Prostate gland (tissue), 2 donors: ENCODE measurements at regions not wholly inside any gene's neighbourhood (a gene's known extent, or its start where the extent isn't known, plus 50 kb on each side); places are given as distances from the start of the nearest gene placed in this dataset.

Experiments used
- DNase-seq: peaks from one replicate; pipeline ENCODE4 v3.0.0-alpha.2; 2019; ENCODE audit warnings: low spot score
- H3K27ac ChIP-seq, 2 donors: fragments of 200-600 bp; sonication (generic); 2 replicates each; pipeline ENCODE4 v1.5.1; 2017 to 2019
- H3K27me3 ChIP-seq: fragments of 200-600 bp; sonication (generic); replicated peaks from 2 replicates; pipeline ENCODE4 v1.5.1; 2019; ENCODE audit not compliant: insufficient read depth
- H3K36me3 ChIP-seq, 2 donors: fragments of 200-600 bp; sonication (generic); 1 replicate in 1 of 2; 2 replicates in 1 of 2; pipeline versions ENCODE4 v1.5.1 to v1.8.1; 2017 to 2019
- H3K4me1 ChIP-seq: fragments of 200-600 bp; sonication (generic); replicated peaks from 2 replicates; pipeline ENCODE4 v1.5.1; 2019
- H3K4me3 ChIP-seq, 2 donors: fragments of 200-600 bp; sonication (generic); 2 replicates each; pipeline ENCODE4 v1.5.1; 2017 to 2019
- H3K9me3 ChIP-seq: fragments of 200-600 bp; sonication (generic); 2 replicates; pipeline ENCODE4 v1.5.1; 2017
- POLR2A ChIP-seq: fragments of 450-650 bp; IDR thresholded peaks from one replicate; pipeline ENCODE4 v1.6.1; 2016; ENCODE audit warnings: antibody characterized with exemption, mild to moderate bottlenecking
- POLR2AphosphoS5 ChIP-seq: sonication (generic); formaldehyde crosslinking; IDR thresholded peaks from one replicate; pipeline ENCODE4 v1.6.1; 2017; ENCODE audit warnings: antibody characterized with exemption
- WGBS: methylation state at CpG from one replicate; pipeline ENCODE4 v1.1.5; 2018; 5-methylcytosine and 5-hydroxymethylcytosine counted together
- intact Hi-C: fragments of 100-400 bp; cut with DNase I; formaldehyde crosslinking; loops from one replicate; pipeline ENCODE4 v1.14.2; 2022
- TF ChIP-seq, protein P1 (sequence below), 4 experiments: fragments of 200-600 bp in 2 of 4; fragments of 450-650 bp in 2 of 4; sonication (generic) in 2 of 4; IDR thresholded peaks; 1 replicate in 3 of 4; 2 replicates in 1 of 4; pipeline ENCODE4 v1.5.1; 2016 to 2019; ENCODE audit warnings: antibody characterized with exemption in 4 of 4, mild to moderate bottlenecking in 2 of 4, moderate library complexity in 2 of 4

DNA sequence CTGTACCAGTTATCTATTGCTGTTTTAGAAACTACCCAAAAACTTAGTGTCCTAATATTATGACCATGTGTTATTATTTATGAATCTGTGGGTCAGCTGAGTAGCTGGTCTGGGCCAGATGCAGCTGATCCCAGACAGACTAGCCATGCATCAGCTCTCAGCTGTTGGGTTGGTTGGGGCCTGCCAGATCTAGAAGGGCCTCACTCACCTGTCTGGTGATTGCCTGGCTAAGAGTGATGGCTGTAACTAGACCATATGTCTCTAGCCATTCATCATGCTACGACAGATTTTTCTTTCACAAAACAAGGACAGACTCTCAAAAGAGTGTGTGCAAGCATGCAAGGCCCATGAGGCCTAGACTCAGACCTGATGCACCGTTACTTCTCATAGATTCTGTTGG is 403.2 kb downstream of the SAMD5 start:
- Histone ChIP-seq H3K4me3 (no peak overlapping the region), H3K9me3 (no peaks in the 10 kb centered on the region), H3K27ac (no peak overlapping the region), H3K4me1 (no peaks in the 10 kb centered on the region), H3K27me3 (no peaks in the 10 kb centered on the region), H3K36me3 (no peaks in the 10 kb centered on the region)
- DNase-seq, result no peak
- 95% methylated on average over 2 of the region's 2 CpGs for WGBS
- TF ChIP-seq, protein P1, sequence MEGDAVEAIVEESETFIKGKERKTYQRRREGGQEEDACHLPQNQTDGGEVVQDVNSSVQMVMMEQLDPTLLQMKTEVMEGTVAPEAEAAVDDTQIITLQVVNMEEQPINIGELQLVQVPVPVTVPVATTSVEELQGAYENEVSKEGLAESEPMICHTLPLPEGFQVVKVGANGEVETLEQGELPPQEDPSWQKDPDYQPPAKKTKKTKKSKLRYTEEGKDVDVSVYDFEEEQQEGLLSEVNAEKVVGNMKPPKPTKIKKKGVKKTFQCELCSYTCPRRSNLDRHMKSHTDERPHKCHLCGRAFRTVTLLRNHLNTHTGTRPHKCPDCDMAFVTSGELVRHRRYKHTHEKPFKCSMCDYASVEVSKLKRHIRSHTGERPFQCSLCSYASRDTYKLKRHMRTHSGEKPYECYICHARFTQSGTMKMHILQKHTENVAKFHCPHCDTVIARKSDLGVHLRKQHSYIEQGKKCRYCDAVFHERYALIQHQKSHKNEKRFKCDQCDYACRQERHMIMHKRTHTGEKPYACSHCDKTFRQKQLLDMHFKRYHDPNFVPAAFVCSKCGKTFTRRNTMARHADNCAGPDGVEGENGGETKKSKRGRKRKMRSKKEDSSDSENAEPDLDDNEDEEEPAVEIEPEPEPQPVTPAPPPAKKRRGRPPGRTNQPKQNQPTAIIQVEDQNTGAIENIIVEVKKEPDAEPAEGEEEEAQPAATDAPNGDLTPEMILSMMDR (IDR thresholded peaks at IDR 0.05), result no peak
- no peak for TF ChIP-seq POLR2AphosphoS5
- TF ChIP-seq POLR2A, result no peak
- intact Hi-C loops, result no loop called here

DNA sequence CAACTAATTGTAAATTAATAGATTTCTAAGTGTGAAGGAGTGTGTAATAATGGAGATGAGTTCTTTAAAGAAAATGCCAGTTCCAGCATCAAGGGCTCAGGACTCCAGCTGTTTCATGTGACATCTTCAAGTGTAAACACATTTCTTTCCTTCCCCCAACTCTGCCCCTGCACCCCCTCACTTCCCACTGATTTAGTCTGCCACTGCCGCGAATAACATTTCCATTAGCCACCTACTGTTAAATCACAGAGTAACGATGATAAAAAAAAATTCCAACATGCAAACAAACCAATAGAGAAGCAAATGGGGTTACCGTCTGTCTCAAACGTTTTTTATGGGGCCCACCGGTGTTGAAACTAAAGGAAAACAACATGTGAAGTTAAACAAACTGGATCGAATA is 414.3 kb downstream of the SAMD5 start:
- no peak overlapping the region for H3K27ac ChIP-seq
- intact Hi-C loops, result no loop called here
- H3K4me1 ChIP-seq, result no peaks in the 10 kb centered on the region
- H3K36me3 ChIP-seq, result no peaks in the 10 kb centered on the region
- WGBS, result 12% methylated on average over 7 of the region's 7 CpGs
- DNase-seq, result no peak
- no peak overlapping the region for H3K4me3 ChIP-seq
- H3K9me3 ChIP-seq, result no peaks in the 10 kb centered on the region
- H3K27me3 ChIP-seq, result no peaks in the 10 kb centered on the region
- TF ChIP-seq, protein P1 (IDR thresholded peaks at IDR 0.05), result no peak
- TF ChIP-seq POLR2AphosphoS5 (no peak), POLR2A (no peak)

DNA sequence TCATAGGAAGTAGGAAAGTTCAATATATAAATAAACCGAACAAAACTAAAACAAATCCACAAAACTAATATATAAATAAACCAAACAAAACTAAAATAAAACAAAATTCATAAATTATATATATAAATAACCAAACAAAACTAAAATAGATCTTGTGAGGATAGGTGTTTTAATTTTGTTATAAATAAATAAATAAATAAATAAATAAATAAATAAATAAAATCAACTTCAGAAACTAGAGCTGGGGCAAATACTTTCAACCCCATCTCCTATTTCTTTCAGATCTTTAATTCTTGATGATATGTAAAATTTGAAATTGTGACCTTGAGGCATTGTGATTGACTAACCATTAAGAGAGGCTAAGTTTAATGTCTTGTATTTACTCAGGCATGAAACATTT is 416.1 kb downstream of the SAMD5 start:
- H3K36me3 ChIP-seq, result no peaks in the 10 kb centered on the region
- H3K9me3 ChIP-seq, result no peaks in the 10 kb centered on the region
- H3K4me1 ChIP-seq, result no peaks in the 10 kb centered on the region
- no peak overlapping the region for H3K27ac ChIP-seq
- 98% methylated on average over 1 of the region's 1 CpG for WGBS
- TF ChIP-seq POLR2A, result no peak
- no peak for DNase-seq
- intact Hi-C loops, result no loop called here
- no peak overlapping the region for H3K4me3 ChIP-seq
- no peaks in the 10 kb centered on the region for H3K27me3 ChIP-seq

DNA sequence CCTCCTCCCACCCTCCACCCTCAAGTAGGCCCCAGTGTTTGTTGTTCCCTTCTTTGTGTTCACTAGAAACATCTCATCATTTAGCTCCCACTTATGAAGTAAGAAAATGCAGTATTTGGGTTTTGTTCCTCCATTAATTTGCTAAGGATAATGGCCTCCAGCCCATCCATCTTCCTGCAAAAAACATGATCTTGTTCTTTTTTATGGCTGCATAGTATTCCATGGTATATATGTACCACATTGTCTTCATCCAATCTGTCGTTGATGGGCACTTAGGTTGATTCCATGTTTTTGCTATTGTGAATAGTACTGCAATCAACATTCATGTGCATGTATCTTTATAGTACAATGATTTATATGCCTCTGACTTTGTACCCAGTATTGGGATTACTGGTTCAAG is 416.8 kb upstream of the SASH1 start:
- H3K36me3 ChIP-seq, result no peaks in the 10 kb centered on the region
- 97% methylated on average over 1 of the region's 1 CpG for WGBS
- H3K27me3 ChIP-seq, result no peaks in the 10 kb centered on the region
- H3K27ac ChIP-seq, result no peak overlapping the region
- intact Hi-C loops, result no loop called here
- H3K4me1 ChIP-seq, result no peaks in the 10 kb centered on the region
- DNase-seq, result no peak
- no peak overlapping the region for H3K4me3 ChIP-seq
- H3K9me3 ChIP-seq, result no peaks in the 10 kb centered on the region
- TF ChIP-seq, protein P1 (IDR thresholded peaks at IDR 0.05), result no peak
- no peak for TF ChIP-seq POLR2A
- no peak for TF ChIP-seq POLR2AphosphoS5

DNA sequence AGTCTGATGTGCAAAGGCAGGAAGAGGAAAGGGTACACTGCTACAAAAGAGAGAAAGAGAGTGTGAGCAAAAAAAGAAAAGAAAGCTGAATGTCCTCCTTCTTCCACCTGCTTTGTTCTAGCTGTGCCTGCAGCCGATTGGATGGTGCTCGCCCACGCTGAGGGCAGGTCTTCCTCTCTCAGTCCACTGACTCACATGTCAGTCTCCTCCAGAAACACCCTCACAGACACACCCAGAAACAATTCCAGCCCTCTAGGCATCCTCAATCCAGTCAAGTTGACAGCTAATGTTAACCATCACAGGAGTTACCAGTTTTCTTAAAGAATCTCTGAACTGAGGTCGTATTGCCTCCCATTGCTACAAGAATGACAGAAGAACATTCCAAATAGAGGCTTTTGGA is 411.9 kb upstream of the SASH1 start:
- intact Hi-C loops, result no loop called here
- Histone ChIP-seq H3K27me3 (no peaks in the 10 kb centered on the region), H3K9me3 (no peaks in the 10 kb centered on the region), H3K4me1 (no peaks in the 10 kb centered on the region), H3K27ac (no peak overlapping the region), H3K4me3 (no peak overlapping the region), H3K36me3 (no peaks in the 10 kb centered on the region)
- TF ChIP-seq, protein P1 (IDR thresholded peaks at IDR 0.05), result no peak
- TF ChIP-seq POLR2AphosphoS5 (no peak), POLR2A (no peak)
- WGBS, result 91% methylated on average over 4 of the region's 4 CpGs
- no peak for DNase-seq
